ENCODE measurements at regions not wholly inside any gene's neighbourhood (a gene's known extent, or its start where the extent isn't known, plus 50 kb on each side); places are given as distances from the start of the nearest gene placed in this dataset.
"Not testable (repeated sequence)": the region's sequence is repeated elsewhere in the genome, so short reads cannot be mapped to it uniquely, and the experiment has no call there.

- no peak for DNase-seq (ENCODE audit: low spot score)
These were observed 123.1 kb upstream of the PRMT8 start for GRCh38 chr12:3367750-3368444.

- no peak for DNase-seq (ENCODE audit: low spot score)
These were observed 120.0 kb upstream of the PRMT8 start for GRCh38 chr12:3371018-3371417.

DNA sequence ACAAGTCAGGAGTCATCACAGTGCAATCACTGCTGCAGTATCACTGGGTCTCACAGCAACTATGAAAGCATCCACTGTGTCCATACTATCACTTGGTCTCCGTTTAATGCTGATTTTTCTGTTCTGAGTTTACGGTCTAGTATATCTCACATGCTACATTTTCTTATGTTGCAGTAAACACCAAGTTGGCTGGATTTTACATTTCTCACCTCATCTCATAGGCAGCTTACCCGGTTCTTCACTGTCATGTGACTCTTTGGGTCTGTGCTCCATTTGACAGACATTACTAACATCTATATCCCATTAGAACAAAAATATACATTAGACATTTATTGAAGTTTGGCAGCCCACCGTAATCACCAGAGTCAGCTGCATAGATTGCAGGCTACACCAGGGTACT is 115.7 kb upstream of the PRMT8 start:
- no peak for DNase-seq (ENCODE audit: low spot score)

DNA sequence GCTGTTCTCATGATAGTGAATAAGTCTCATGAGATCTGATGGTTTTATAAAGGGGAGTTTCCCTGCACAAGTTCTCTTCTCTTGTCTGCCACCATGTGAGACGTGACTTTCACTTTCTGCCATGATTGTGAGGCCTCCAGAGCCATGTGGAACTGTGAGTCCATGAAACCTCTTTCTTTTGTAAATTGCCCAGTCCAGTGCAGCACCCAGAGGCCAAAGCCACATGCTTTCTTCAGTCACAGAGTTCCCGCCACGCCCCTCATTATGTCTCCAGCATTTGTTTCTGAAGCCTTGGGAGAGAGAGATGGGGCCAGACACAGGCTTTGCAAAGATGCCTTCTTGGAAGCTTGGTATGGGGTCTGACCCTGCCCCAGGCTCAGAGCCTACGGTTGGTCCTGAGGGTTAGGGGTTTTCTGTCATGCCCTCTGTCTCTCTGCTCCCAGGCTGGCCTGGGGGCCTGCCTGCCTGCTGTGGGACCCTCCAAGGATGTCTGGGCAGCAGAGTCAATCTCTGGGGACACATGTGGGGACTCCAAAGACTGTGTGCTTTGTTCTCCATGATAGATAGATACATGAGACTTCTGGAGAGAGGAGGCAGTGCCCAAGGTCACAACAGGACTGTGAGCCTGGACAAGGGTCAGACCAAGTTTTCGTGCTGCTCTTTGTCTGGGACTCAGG is 114.1 kb upstream of the PRMT8 start:
- DNase-seq (ENCODE audit: low spot score), result no peak

- DNase-seq (ENCODE audit: low spot score), result no peak
These were observed 112.3 kb upstream of the PRMT8 start for GRCh38 chr12:3378655-3379054.

DNA sequence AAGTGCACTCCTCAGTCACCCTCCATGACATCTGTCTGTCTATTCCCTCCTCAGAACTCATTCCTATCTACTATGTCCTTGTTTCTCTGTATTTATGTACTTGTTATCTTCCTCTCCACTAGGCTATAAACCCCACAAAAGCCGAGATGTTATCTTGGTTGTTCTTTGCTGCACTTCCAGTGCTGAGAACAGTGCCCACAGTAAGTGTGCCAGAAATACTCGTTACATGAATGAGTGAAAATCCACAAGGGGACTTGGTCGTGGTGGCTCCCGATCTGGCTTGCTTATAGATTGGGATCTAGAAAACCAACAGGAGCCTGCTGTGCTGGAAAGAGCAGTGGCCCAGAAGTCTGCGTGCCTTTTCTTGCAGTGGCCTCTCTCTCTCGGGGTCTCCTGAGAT is 111.9 kb upstream of the PRMT8 start:
- DNase-seq (ENCODE audit: low spot score), result no peak

GRCh38 chr12:3380200-3381043 is 110.6 kb upstream of the PRMT8 start:
- no peak for DNase-seq (ENCODE audit: low spot score)

DNA sequence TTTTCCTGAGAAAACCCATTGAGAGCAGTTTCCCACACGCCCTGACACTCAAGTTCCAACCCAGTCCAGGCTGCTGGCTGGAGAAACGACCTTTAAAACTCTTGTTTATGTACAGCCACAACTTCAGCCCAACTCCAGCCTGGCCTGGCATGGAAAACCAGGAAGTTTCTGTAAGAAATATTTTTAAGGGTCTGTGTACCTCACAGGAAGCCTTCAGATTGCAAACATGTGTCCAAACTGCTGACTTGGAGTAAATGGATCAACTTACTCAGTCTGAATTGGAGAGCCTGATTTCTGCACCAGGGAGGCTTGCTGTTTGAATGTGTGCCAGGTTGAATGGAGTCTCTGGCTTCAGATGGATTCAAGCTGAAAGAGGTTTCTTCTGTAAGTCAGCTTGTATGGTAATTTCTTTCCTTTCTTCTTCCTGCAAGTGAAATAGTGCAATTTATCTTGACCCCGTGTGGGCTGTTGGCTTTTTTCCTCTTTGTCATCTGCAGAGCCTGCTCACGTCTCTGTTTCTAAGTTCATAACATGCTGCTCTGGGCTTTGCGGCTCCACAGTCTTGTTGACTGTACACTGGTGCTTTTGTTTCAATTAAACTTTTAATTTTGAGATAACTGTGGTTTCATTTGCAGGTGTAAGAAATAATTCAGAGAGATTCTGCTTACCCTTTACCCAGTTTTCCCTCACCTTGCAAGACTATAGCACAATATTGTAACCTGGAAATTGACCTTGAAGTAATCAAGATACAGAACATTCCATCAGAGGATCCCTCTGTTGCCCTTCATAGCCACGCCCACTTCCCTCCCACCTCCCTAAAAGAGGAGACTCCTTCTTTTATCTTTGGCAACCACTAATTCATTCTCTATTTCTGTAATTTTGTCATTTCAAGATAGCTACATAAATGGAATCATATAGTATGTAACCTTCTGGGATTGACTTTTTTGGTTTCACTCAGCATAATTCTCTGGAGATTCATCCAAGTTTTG is 109.7 kb upstream of the PRMT8 start:
- DNase-seq (ENCODE audit: low spot score), result no peak

- no peak for DNase-seq (ENCODE audit: low spot score)
These were observed 101.0 kb upstream of the PRMT8 start for GRCh38 chr12:3389986-3390385.

DNA sequence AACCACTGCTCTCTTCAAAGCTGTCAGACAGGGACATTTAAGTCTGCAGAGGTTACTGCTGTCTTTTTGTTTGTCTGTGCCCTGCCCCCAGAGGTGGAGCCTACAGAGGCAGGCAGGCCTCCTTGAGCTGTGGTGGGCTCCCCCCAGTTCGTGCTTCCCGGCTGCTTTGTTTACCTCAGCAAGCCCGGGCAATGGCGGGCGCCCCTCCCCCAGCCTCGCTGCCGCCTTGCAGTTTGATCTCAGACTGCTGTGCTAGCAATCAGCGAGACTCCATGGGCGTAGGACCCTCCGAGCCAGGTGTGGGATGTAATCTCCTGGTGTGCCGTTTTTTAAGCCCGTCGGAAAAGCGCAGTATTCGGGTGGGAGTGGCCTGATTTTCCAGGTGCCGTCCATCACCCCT is 93.4 kb upstream of the PRMT8 start:
- not testable (repeated sequence) for DNase-seq (ENCODE audit: low spot score)

DNA sequence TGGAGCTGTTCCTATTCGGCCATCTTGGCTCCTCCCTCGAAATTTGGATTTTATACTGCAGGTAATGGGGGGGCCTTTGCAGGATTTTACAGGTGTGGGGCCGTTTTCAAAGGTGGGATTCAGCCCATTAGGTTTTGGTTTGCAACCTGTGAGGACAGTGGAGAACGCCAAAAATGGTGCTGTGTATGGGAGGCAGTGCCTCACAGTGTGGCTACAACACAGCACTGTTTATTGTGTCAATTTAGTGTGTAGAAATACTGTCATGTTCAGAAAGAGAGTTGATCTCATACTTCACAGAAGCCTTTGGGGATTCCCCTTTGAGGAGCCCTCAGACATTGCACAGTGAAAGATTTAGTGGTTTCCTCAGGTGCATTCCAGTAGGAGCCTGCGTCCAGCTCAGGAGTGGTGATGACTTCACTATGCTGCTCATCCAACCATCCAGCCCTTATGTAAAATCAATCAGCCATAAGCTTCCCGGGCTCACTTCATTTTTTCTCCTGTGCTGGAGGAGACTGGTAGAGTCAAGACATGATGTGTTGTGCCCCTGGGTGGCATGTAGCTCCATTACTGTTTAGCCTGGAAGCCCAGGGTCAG is 92.7 kb upstream of the PRMT8 start:
- DNase-seq (ENCODE audit: low spot score), result no peak

GRCh38 chr12:3405821-3406220 is 85.2 kb upstream of the PRMT8 start:
- DNase-seq (ENCODE audit: low spot score), result no peak

GRCh38 chr12:3407723-3408122 is 83.3 kb upstream of the PRMT8 start:
- no peak for DNase-seq (ENCODE audit: low spot score)

- DNase-seq (ENCODE audit: low spot score), result no peak
These were observed 81.3 kb upstream of the PRMT8 start for GRCh38 chr12:3409662-3410061.

GRCh38 chr12:3416159-3416558 is 74.8 kb upstream of the PRMT8 start:
- DNase-seq (ENCODE audit: low spot score), result no peak

DNA sequence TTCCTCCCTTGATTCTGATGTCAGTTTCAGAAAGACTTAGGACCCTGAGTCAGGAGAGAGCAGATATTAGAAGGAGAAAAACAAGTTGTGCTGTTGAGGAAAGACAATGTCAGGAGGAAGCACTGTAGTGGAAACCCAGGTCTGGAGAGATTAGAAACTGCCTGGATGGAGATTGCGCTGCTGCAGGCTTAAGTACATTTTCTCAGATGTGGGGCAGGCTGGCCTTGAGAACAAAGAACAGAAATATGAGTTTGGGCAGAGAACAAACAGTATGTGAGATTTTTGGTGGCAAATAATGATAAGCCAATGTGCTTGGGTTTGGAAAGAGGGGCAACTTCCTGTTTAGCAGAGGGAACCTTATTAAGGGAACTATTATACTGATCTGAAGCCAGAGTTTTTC is 74.3 kb upstream of the PRMT8 start:
- no peak for DNase-seq (ENCODE audit: low spot score)

DNA sequence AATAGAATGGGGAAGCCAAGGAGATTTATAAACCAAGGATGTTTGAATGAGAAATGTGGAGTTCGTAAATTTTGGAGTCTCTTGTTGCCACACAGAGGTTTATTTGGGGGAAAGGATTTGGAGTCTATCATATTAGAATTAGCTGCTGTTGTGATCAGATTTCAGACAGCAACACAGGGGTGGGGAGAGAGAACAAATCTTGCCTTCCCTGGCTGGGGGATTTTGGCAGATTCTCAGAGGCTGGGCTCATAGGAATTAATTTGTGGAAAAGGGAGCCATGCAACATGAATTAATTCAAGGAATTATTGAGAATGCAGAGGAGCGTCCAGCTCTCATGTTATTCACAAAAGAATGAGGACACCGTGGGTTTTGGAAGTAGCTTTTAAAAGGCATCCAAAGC is 73.9 kb upstream of the PRMT8 start:
- DNase-seq (ENCODE audit: low spot score), result no peak

DNA sequence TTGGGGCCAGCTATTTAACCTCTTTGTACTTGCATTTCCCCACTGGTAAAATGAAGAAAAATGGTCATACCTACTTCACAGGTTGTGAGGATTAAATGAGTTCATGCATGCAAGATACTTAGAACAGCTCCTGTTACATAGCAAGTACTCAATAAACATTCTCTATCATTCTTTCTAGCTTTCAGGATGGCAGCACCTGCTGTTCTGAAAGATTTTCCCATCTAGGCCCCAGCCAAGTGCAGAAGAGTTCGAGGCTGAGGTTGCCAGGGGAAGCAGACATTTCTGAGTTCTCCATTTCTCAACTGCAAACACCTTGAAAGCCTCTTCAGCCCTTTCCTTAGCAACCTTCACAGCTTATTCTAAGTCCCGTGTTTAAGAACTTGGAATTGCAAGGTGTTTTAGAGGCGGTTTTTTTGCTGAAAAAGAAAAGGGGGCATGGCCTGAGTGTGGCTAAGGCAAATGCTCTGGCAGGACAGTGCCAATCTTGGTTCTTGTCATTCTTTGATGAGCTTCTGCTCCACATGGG is 73.0 kb upstream of the PRMT8 start:
- DNase-seq (ENCODE audit: low spot score), result no peak

- DNase-seq (ENCODE audit: low spot score), result no peak
These were observed 72.2 kb upstream of the PRMT8 start for GRCh38 chr12:3418609-3419390.

DNA sequence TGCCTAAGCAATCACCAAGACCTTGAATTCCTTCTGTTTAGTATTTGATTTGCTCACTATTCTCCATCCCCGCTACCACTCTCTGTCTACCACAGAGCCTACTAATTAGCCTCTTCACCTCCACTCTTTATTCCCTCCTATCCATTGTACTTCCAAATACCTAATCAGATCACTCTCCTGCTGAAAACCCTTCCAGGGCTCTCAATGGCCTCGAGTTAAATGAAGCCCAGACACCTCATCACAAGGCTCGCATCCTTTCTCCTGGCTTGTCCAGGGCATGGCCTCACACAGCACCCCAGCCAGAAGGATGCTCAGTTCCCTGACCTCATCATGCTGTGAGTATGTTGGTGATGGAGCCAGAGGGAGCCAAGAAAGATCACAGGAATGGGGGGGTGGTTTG is 71.4 kb upstream of the PRMT8 start:
- no peak for DNase-seq (ENCODE audit: low spot score)
